SH-SY5Y (cell line): ENCODE measurements at regions not wholly inside any gene's neighbourhood (a gene's known extent, or its start where the extent isn't known, plus 50 kb on each side); places are given as distances from the start of the nearest gene placed in this dataset.

Experiments used
- GATA2 ChIP-seq: IDR thresholded peaks from 2 replicates; pipeline ENCODE4 v1.6.1; 2011; ENCODE audit warnings: mild to moderate bottlenecking, low read depth, low read length
- GATA3 ChIP-seq: IDR thresholded peaks from 2 replicates; pipeline ENCODE4 v1.6.1; 2011; ENCODE audit warnings: low read depth, mild to moderate bottlenecking, low read length, moderate library complexity

DNA sequence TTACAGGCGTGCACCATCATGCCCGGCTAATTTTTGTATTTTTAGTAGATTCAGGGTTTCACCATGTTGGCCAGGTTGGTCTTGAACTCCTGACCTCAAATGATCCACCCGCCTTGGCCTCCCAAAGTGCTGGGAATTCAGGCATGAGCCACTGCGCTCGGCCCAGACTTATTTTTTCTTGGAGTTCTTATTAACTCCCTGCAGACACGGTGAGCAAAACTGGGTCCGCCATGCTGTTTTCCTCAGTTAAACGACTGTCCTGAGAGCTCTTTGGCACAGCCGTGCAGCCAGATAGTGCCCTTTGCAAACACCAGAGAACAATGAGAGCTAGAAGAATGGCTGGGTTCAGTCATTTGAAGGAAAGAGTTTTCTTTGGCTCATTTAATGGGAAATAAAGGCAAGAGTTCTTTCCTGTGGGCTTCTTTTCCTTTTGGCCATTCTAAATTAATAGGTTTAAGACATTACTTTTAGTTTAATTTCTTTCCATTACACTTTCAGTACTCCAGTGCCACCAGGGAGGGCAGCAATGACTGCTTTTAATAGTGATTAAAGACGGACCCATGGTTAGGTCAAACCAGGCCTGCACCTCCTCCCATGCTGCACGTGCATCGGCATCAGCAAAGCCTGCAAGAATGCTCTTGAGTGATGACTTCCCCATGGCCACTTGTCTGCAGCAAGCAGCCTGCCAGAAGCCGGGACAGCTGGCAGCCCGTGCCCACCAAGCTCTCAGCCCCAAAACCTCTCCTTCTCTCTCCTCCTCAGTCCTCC lies 60.7 kb downstream of the VCPKMT start:
- TF ChIP-seq GATA2, result no peak
- no peak for TF ChIP-seq GATA3
